HCT116 (cell line): ENCODE measurements at regions not wholly inside any gene's neighbourhood (a gene's known extent, or its start where the extent isn't known, plus 50 kb on each side); places are given as distances from the start of the nearest gene placed in this dataset.
A peak's percentile ranks its signal among the peaks of the same experiment; 100 is the strongest.

Experiments
- ATAC-seq: fragments of 200-7000 bp; cut with Tn5 transposase; 2 replicates; pipeline ENCODE4 v1.9.1; 2020; ENCODE audit warnings: mild to moderate bottlenecking, moderate library complexity
- BruUV-seq: library from RNA; stranded (reverse); fragments of 400-500 nt; replicated peaks from 2 replicates; lab custom pipeline; 2021; lab: Mats Ljungman, UMichigan
- CTCF ChIA-PET: fragments of 300-600 bp; sonication (Branson Sonifier 250); formaldehyde crosslinking; loops from one replicate; lab custom pipeline; 2021; ENCODE audit warnings: antibody characterized with exemption; lab: Charles Lee
- POLR2A ChIA-PET: fragments of 300-600, 350-600 bp; sonication (Branson Sonifier 250); formaldehyde crosslinking; loops from one replicate; lab custom pipeline; 2021; ENCODE audit warnings: antibody characterized with exemption; lab: Charles Lee
- RAD21 ChIA-PET, 2 experiments: fragments of 300-600 bp; sonication (Branson Sonifier 250); formaldehyde crosslinking; loops; one replicate each; lab custom pipeline; 2023; ENCODE audit warnings: low total read pairs in 2 of 2; ENCODE audit not compliant: uncharacterized antibody in 2 of 2, unreplicated experiment in 2 of 2, low non-redundant PET in 1 of 2; lab: Charles Lee
- DNase-seq: peaks from one replicate; pipeline ENCODE4 v3.0.0-alpha.2; 2010; ENCODE audit warnings: low read depth, low spot score
- H2AFZ ChIP-seq: fragments of 200-600 bp; shearing (Covaris generic), sonication (generic); 2 replicates; pipeline ENCODE4 v1.6.1; 2017; ENCODE audit warnings: low read depth, mixed run types, mixed read lengths, antibody characterized with exemption, low read length; ENCODE audit not compliant: poor library complexity, severe bottlenecking
- H3K27ac ChIP-seq: 2 replicates; pipeline ENCODE4 v1.5.1; 2012; ENCODE audit warnings: low read depth, low read length
- H3K27me3 ChIP-seq: fragments of 200-600 bp; sonication (generic); 2 replicates; pipeline ENCODE4 v1.6.1; 2016; ENCODE audit warnings: mixed run types, low read length, mixed read lengths; ENCODE audit not compliant: insufficient read depth
- H3K36me3 ChIP-seq, 2 experiments: fragments of 200-500 bp in 1 of 2; fragments of 200-600 bp in 1 of 2; sonication (Bioruptor generic) in 1 of 2; sonication (generic) in 1 of 2; 2 replicates each; pipeline versions ENCODE4 v1.5.1 to v1.6.1; 2014 to 2016; ENCODE audit warnings: low read length in 2 of 2, inconsistent platforms in 1 of 2, mixed read lengths in 1 of 2, mixed run types in 1 of 2; ENCODE audit not compliant: insufficient read depth in 2 of 2, control insufficient read depth in 1 of 2
- H3K4me1 ChIP-seq, 2 experiments: fragments of 200-600 bp in 1 of 2; sonication (generic) in 1 of 2; 2 replicates each; pipeline versions ENCODE4 v1.5.1 to v1.6.1; 2012 to 2017; ENCODE audit warnings: low read length in 2 of 2, inconsistent platforms in 1 of 2, mild to moderate bottlenecking in 1 of 2, mixed read lengths in 1 of 2, mixed run types in 1 of 2, moderate library complexity in 1 of 2; ENCODE audit not compliant: insufficient read depth in 2 of 2, control insufficient read depth in 1 of 2
- H3K4me2 ChIP-seq: fragments of 200-600 bp; sonication (generic); 2 replicates; pipeline ENCODE4 v1.6.1; 2017; ENCODE audit warnings: mixed run types, low read length, mixed read lengths
- H3K4me3 ChIP-seq, 2 experiments: fragments of 200-600 bp in 1 of 2; sonication (generic) in 1 of 2; replicated peaks in 1 of 2; 2 replicates each; pipeline ENCODE4 v1.5.1; 2011 to 2016; ENCODE audit warnings: low read length in 2 of 2, control low read depth in 1 of 2, low read depth in 1 of 2, mild to moderate bottlenecking in 1 of 2, mixed read lengths in 1 of 2, mixed run types in 1 of 2
- H3K79me2 ChIP-seq: fragments of 200-600 bp; sonication (generic); 2 replicates; pipeline ENCODE4 v1.6.1; 2017; ENCODE audit warnings: mild to moderate bottlenecking, mixed run types, low read length, moderate library complexity, mixed read lengths; ENCODE audit not compliant: insufficient read depth
- H3K9ac ChIP-seq: fragments of 200-600 bp; sonication (generic); 2 replicates; pipeline ENCODE4 v1.6.1; 2016; ENCODE audit warnings: low read length, mixed read lengths
- H3K9me2 ChIP-seq: fragments of 200-600 bp; sonication (generic), shearing (Covaris generic); 2 replicates; pipeline ENCODE4 v1.6.1; 2017; ENCODE audit warnings: mixed run types, mild to moderate bottlenecking, moderate library complexity; ENCODE audit not compliant: insufficient read depth
- H3K9me3 ChIP-seq, 2 experiments: fragments of 200-500 bp in 1 of 2; fragments of 200-600 bp in 1 of 2; sonication (Bioruptor generic) in 1 of 2; sonication (generic) in 1 of 2; 2 replicates each; pipeline ENCODE4 v1.6.1; 2014 to 2017; ENCODE audit warnings: low read length in 2 of 2, mixed read lengths in 2 of 2, inconsistent platforms in 1 of 2, low read depth in 1 of 2, mild to moderate bottlenecking in 1 of 2, mixed run types in 1 of 2, moderate library complexity in 1 of 2; ENCODE audit not compliant: control insufficient read depth in 1 of 2, insufficient read depth in 1 of 2
- H4K20me1 ChIP-seq: fragments of 200-600 bp; sonication (generic), shearing (Covaris generic); 2 replicates; pipeline ENCODE4 v1.6.1; 2017; ENCODE audit warnings: mixed run types, mild to moderate bottlenecking, moderate library complexity; ENCODE audit not compliant: insufficient read depth
- CBX3 ChIP-seq: IDR thresholded peaks from 2 replicates; pipeline ENCODE4 v1.6.1; 2012; ENCODE audit warnings: low read depth
- CEBPB ChIP-seq: IDR thresholded peaks from 2 replicates; pipeline ENCODE4 v1.6.1; 2012; ENCODE audit warnings: low read depth
- ELF1 ChIP-seq: IDR thresholded peaks from 2 replicates; pipeline ENCODE4 v1.6.1; 2012; ENCODE audit warnings: low read depth, borderline replicate concordance
- EZH2phosphoT487 ChIP-seq: fragments of 200-600 bp; IDR thresholded peaks from 2 replicates; pipeline ENCODE4 v1.6.1; 2018; ENCODE audit warnings: antibody characterized with exemption, borderline replicate concordance
- FOSL1 ChIP-seq: IDR thresholded peaks from 2 replicates; pipeline ENCODE4 v1.6.1; 2012; ENCODE audit warnings: low read depth
- JUND ChIP-seq: IDR thresholded peaks from 2 replicates; pipeline ENCODE4 v1.6.1; 2012
- POLR2AphosphoS5 ChIP-seq: IDR thresholded peaks from 2 replicates; pipeline ENCODE4 v1.6.1; 2011; ENCODE audit warnings: mild to moderate bottlenecking, low read depth, low read length, moderate library complexity
- RAD21 ChIP-seq: IDR thresholded peaks from 2 replicates; pipeline ENCODE4 v1.6.1; 2012; ENCODE audit warnings: low read depth, mild to moderate bottlenecking
- SP1 ChIP-seq: IDR thresholded peaks from 2 replicates; pipeline ENCODE4 v1.6.1; 2012; ENCODE audit warnings: low read depth
- SRF ChIP-seq: IDR thresholded peaks from 2 replicates; pipeline ENCODE4 v1.6.1; 2012; ENCODE audit warnings: low read depth
- TCF7L2 ChIP-seq: IDR thresholded peaks from 2 replicates; pipeline ENCODE4 v1.7.0; 2011; ENCODE audit warnings: borderline replicate concordance, inconsistent platforms; ENCODE audit not compliant: insufficient read depth, insufficient read length; ENCODE audit errors: extremely low read depth
- YY1 ChIP-seq: IDR thresholded peaks from 2 replicates; pipeline ENCODE4 v1.6.1; 2011; ENCODE audit warnings: low read length, low read depth, moderate library complexity, mild to moderate bottlenecking; ENCODE audit not compliant: insufficient replicate concordance; ENCODE audit errors: extremely low read depth
- ZFX ChIP-seq: fragments of 450-650 bp; IDR thresholded peaks from 2 replicates; pipeline ENCODE4 v1.6.1; 2017
- ZNF274 ChIP-seq: fragments of 200-500 bp; sonication (Bioruptor generic); IDR thresholded peaks from 2 replicates; pipeline ENCODE4 v1.6.1; 2014; ENCODE audit warnings: mild to moderate bottlenecking, low read depth, low read length, inconsistent platforms
- intact Hi-C: fragments of 100-400 bp; cut with micrococcal nuclease; formaldehyde crosslinking; loops from 2 replicates; pipeline ENCODE4 v1.10.0; 2022
- TF ChIP-seq, protein P1 (sequence below), 3 experiments: fragments of 200-600 bp in 1 of 3; sonication (generic) in 1 of 3; IDR thresholded peaks in 2 of 3; conservative IDR thresholded peaks in 1 of 3; 2 replicates each; pipeline ENCODE4 v1.5.1; 2012 to 2017; ENCODE audit warnings: low read depth in 2 of 3, low read length in 2 of 3, antibody characterized with exemption in 1 of 3, borderline replicate concordance in 1 of 3, control low read depth in 1 of 3, mild to moderate bottlenecking in 1 of 3, mixed read lengths in 1 of 3, mixed run types in 1 of 3, moderate library complexity in 1 of 3; ENCODE audit not compliant: insufficient read depth in 1 of 3

DNA sequence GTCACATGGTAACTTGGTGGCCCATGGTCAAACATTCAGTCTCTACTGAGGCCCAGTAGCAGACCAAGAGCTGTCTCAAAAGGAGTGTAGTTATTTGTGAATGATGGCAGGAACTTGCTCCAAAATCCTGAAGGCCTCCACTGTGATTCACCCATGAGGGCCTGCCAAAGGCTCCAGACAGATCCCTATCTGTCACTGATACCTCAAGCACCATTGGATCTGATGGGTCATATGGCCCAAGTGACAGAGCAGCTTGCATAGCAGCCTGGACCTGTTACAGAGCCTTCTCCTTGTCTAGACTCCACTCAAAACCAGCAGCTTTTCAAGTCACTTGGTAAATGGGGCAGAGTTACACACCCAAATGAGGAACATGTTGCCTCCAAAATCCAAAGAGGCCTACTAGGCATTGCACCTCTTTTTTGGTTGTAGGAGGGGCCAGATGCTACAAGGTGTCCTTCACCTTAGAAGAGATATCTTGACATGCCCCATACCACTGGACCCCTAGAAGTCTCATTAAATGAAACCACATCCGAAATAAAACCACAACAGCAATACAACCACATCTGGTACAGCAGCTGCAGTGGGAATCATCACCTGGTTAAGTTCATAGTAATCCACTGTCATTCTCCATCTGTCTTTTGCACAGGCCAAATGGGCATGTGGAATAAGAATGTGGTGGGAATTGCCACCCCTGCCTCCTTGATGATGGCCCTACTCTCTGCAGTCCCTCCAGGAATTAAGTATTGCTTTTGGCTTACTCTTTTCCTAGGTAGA lies 150.4 kb upstream of the MAX start (continued):
- TF ChIP-seq FOSL1 (no peak), TCF7L2 (no peak), YY1 (no peak), SRF (no peak), CEBPB (no peak), POLR2AphosphoS5 (no peak), ZFX (no peak), ZNF274 (no peak), RAD21 (no peak)
- TF ChIP-seq, protein P1, sequence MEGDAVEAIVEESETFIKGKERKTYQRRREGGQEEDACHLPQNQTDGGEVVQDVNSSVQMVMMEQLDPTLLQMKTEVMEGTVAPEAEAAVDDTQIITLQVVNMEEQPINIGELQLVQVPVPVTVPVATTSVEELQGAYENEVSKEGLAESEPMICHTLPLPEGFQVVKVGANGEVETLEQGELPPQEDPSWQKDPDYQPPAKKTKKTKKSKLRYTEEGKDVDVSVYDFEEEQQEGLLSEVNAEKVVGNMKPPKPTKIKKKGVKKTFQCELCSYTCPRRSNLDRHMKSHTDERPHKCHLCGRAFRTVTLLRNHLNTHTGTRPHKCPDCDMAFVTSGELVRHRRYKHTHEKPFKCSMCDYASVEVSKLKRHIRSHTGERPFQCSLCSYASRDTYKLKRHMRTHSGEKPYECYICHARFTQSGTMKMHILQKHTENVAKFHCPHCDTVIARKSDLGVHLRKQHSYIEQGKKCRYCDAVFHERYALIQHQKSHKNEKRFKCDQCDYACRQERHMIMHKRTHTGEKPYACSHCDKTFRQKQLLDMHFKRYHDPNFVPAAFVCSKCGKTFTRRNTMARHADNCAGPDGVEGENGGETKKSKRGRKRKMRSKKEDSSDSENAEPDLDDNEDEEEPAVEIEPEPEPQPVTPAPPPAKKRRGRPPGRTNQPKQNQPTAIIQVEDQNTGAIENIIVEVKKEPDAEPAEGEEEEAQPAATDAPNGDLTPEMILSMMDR (IDR thresholded peaks at IDR 0.05 in 2 of 3, conservative IDR thresholded peaks at IDR 0.05 in 1 of 3; ENCODE audit: borderline replicate concordance in 1 of 3, insufficient read depth in 1 of 3, low read depth in 2 of 3, low read length in 2 of 3) = no peak

- H3K27ac ChIP-seq = peak overlapping the region; percentile 96
- ATAC-seq = peak; percentile 41
- BruUV-seq = no TSS peak
- H3K9me2 ChIP-seq = no peaks in the 10 kb centered on the region
- CTCF ChIA-PET = no interaction called here
- H3K9ac ChIP-seq = peak overlapping the region; percentile 52
- H4K20me1 ChIP-seq = no peaks in the 10 kb centered on the region
- peak overlapping the region; percentile 79 for H3K4me2 ChIP-seq
- no peaks in the 10 kb centered on the region for H3K79me2 ChIP-seq
- H3K27me3 ChIP-seq = no peaks in the 10 kb centered on the region
- POLR2A ChIA-PET = no interaction called here
- peak; percentile 87 for TF ChIP-seq FOSL1
- peak; percentile 49; the same call in 1 of the 2 replicates for TF ChIP-seq CBX3
- TF ChIP-seq ZFX = no peak
- peak; percentile 16; the same call in 1 of the 2 replicates for TF ChIP-seq POLR2AphosphoS5
- TF ChIP-seq SP1 = peak; percentile 75
- no peak for TF ChIP-seq ELF1
- peak; percentile 84 for TF ChIP-seq TCF7L2
- TF ChIP-seq CEBPB = no peak
- no peak for TF ChIP-seq EZH2phosphoT487
- TF ChIP-seq RAD21 = 0 out of 2 replicates have a peak, but pooled peaks have one; percentile 19
- TF ChIP-seq JUND = peak; percentile 84
- TF ChIP-seq ZNF274 = no peak
- H3K4me1 ChIP-seq = peaks cover 46 to 64% of the 10 kb centered on the region in 2 experiments
- RAD21 ChIA-PET = interaction anchor here in 1 of 2 experiments (1.1 kb wide), 1 partner anchor 17 kb away, joined by 6 read pairs; no protein-coding TSS in a partner anchor
- peak overlapping the region; percentile 70 for H2AFZ ChIP-seq
- 0 out of 4 replicates have a peak, but pooled peaks cover 0 to 3% of the 10 kb centered on the region in 2 experiments for H3K9me3 ChIP-seq
- DNase-seq = peak; percentile 61
- intact Hi-C loops = loop anchor here (5.0 kb wide), 1 partner anchor 102 kb away; no protein-coding TSS in a partner anchor
- H3K36me3 ChIP-seq = no peaks in the 10 kb centered on the region
- H3K4me3 ChIP-seq = peak overlapping the region; percentile 8 to 42
Observed at GRCh38 chr14:65255029-65255545, 152.8 kb upstream of the MAX start.
